ENCODE measurements at regions not wholly inside any gene's neighbourhood (a gene's known extent, or its start where the extent isn't known, plus 50 kb on each side); places are given as distances from the start of the nearest gene placed in this dataset.

GRCh38 chr9:31188496-31188895 lies 1195.9 kb upstream of the ACO1 start:
- H3K4me2 ChIP-seq (ENCODE audit: insufficient read depth in 1 of 2, low read depth in 2 of 2, low read length in 2 of 2): no peak overlapping the region
- H2BK15ac ChIP-seq (ENCODE audit: low read length): no peak overlapping the region
- H3K36me3 ChIP-seq (ENCODE audit: control insufficient read depth in 2 of 4, insufficient read depth in 4 of 4, low read length in 3 of 4): no peaks in the 10 kb centered on the region
- H4K5ac ChIP-seq (ENCODE audit: insufficient read length, low read depth, low read length): no peak overlapping the region
- H4K20me1 ChIP-seq (replicated peaks in 1 of 2; ENCODE audit: control insufficient read depth in 1 of 2, insufficient read depth in 2 of 2, low read length in 2 of 2): no peaks in the 10 kb centered on the region
- FAIRE-seq (no peak), DNase-seq (ENCODE audit: low read depth in 1 of 2, low spot score in 2 of 2) (no peak)
- POLR2A ChIA-PET (ENCODE audit: partially characterized antibody): no interaction called here
- no peaks in the 10 kb centered on the region for H3K79me2 ChIP-seq (ENCODE audit: control insufficient read depth in 1 of 2, insufficient read depth in 2 of 2, low read length in 2 of 2)
- no peak overlapping the region for H2BK5ac ChIP-seq (ENCODE audit: low read depth, low read length)
- H3K14ac ChIP-seq (ENCODE audit: insufficient read length): no peak overlapping the region
- H3K4me3 ChIP-seq (ENCODE audit: extremely low read depth in 1 of 4, insufficient read depth in 2 of 4, low read depth in 3 of 4, low read length in 4 of 4): no peak overlapping the region
- H3K23ac ChIP-seq (ENCODE audit: insufficient read length): no peak overlapping the region
- no peak overlapping the region for H4K91ac ChIP-seq (replicated peaks; ENCODE audit: insufficient read length, low read length)
- H3K79me1 ChIP-seq (ENCODE audit: low read depth, low read length): no peaks in the 10 kb centered on the region
- H2BK20ac ChIP-seq (ENCODE audit: low read length): no peak overlapping the region
- H3K23me2 ChIP-seq (ENCODE audit: low read depth, low read length): no peaks in the 10 kb centered on the region
- H3K56ac ChIP-seq (replicated peaks; ENCODE audit: insufficient read length, low read depth, low read length): no peak overlapping the region
- no peak overlapping the region for H2AK5ac ChIP-seq (ENCODE audit: low read depth, low read length)
- no peak overlapping the region for H2AFZ ChIP-seq (ENCODE audit: low read length)
- WGBS, 2 experiments (ENCODE audit: extremely low coverage in 1 of 2, insufficient coverage in 1 of 2, insufficient read length in 1 of 2, insufficient replicate concordance in 2 of 2, low coverage in 1 of 2, low lambda C conversion rate in 2 of 2, missing lambda C conversion rate in 1 of 2): 90% methylated on average over 1 of the region's 1 CpG; no CpG with 5 or more reads in 1 of the 2 experiments
- H3K18ac ChIP-seq (ENCODE audit: extremely low read depth, low read length): no peak overlapping the region
- no peaks in the 10 kb centered on the region for H3K4me1 ChIP-seq (replicated peaks in 1 of 4; ENCODE audit: control insufficient read depth in 3 of 4, insufficient read depth in 4 of 4, low read length in 3 of 4)
- no peak overlapping the region for H3K27ac ChIP-seq (ENCODE audit: low read depth, low read length)
- H3K4ac ChIP-seq (replicated peaks; ENCODE audit: insufficient read length, low read depth, low read length): no peak overlapping the region
- H2BK120ac ChIP-seq (replicated peaks; ENCODE audit: low read depth, low read length): no peak overlapping the region
- no peak overlapping the region for H2BK12ac ChIP-seq (ENCODE audit: low read depth, low read length)
- no peaks in the 10 kb centered on the region for H3K9me3 ChIP-seq (ENCODE audit: insufficient read depth in 2 of 2, low read depth in 1 of 2, low read length in 1 of 2)
- CTCF ChIA-PET (ENCODE audit: partially characterized antibody): no interaction called here
- no peaks in the 10 kb centered on the region for H3K27me3 ChIP-seq (replicated peaks in 1 of 4; ENCODE audit: control insufficient read depth in 3 of 4, extremely low read depth in 1 of 4, insufficient read depth in 3 of 4, low read length in 3 of 4)
- no peak overlapping the region for H4K8ac ChIP-seq (ENCODE audit: extremely low read depth, insufficient read depth, low read length)
- H3K9ac ChIP-seq (replicated peaks in 1 of 4; ENCODE audit: extremely low read depth in 1 of 4, low read depth in 3 of 4, low read length in 3 of 4): no peak overlapping the region
- TF ChIP-seq, protein P1, sequence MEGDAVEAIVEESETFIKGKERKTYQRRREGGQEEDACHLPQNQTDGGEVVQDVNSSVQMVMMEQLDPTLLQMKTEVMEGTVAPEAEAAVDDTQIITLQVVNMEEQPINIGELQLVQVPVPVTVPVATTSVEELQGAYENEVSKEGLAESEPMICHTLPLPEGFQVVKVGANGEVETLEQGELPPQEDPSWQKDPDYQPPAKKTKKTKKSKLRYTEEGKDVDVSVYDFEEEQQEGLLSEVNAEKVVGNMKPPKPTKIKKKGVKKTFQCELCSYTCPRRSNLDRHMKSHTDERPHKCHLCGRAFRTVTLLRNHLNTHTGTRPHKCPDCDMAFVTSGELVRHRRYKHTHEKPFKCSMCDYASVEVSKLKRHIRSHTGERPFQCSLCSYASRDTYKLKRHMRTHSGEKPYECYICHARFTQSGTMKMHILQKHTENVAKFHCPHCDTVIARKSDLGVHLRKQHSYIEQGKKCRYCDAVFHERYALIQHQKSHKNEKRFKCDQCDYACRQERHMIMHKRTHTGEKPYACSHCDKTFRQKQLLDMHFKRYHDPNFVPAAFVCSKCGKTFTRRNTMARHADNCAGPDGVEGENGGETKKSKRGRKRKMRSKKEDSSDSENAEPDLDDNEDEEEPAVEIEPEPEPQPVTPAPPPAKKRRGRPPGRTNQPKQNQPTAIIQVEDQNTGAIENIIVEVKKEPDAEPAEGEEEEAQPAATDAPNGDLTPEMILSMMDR (IDR thresholded peaks at IDR 0.05; ENCODE audit: control extremely low read depth in 1 of 3, insufficient read depth in 1 of 3, low read depth in 1 of 3, low read length in 3 of 3): no peak
- TF ChIP-seq CREB1 (IDR thresholded peaks at IDR 0.05): no peak
- no peak for TF ChIP-seq KDM5A (IDR thresholded peaks at IDR 0.05; ENCODE audit: low read length)
- TF ChIP-seq NRF1 (IDR thresholded peaks at IDR 0.05; ENCODE audit: low read depth, low read length): no peak
- TF ChIP-seq YY1 (IDR thresholded peaks at IDR 0.05; ENCODE audit: low read depth, low read length): no peak
- no peak for TF ChIP-seq SP1 (IDR thresholded peaks at IDR 0.05; ENCODE audit: low read depth, low read length)
- TF ChIP-seq EZH2 (IDR thresholded peaks at IDR 0.05; ENCODE audit: low read depth, low read length, severe bottlenecking): no peak
- TF ChIP-seq TAF7 (optimal IDR thresholded peaks at IDR 0.05; ENCODE audit: borderline replicate concordance, low read depth, low read length): no peak
- TF ChIP-seq, protein P2, sequence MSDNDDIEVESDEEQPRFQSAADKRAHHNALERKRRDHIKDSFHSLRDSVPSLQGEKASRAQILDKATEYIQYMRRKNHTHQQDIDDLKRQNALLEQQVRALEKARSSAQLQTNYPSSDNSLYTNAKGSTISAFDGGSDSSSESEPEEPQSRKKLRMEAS (IDR thresholded peaks at IDR 0.05): no peak
